Stimulated activated CD8-positive, alpha-beta memory T cell treated with anti-CD3 and anti-CD28 coated beads, Interleukin-15, amount 100 ng/mL, for 1 hour (primary cell): ENCODE measurements at regions not wholly inside any gene's neighbourhood (a gene's known extent, or its start where the extent isn't known, plus 50 kb on each side); places are given as distances from the start of the nearest gene placed in this dataset.

ENCODE experiments used
- DNase-seq: peaks from one replicate; pipeline ENCODE4 v3.0.0-alpha.2; 2020; ENCODE audit warnings: low read depth

- DNase-seq = no peak
Observed at GRCh38 chr9:119020284-119020683, 349.0 kb downstream of the BRINP1 start.

DNA sequence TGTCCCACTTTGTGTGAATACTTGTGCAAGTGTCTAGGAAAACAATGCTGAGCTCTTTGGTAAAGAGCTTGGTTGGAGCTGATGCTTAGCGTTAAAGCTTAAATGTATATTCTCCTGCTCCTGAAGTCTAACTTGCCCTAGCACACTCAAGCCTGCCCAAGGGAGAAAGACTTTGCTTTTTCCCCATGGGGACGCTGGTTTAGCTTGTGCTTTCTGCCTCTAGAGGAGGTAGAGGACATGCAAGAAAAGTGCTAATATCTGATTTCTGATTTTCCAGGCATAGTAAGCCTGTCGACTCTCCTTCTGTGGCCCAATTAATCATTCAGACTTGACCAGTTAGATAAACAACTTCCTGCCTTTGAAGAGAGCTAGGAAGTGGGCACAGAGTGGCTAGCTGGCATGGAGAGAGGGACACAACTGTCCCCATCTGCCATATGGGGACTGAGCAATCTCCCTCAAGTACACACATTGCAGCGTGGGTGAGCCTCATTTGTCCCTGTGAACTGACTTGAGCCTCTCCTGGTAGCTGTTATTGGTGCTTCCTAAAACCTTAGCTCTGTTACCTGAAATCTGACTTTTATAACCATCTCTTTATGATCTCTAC, 348.4 kb downstream of the BRINP1 start:
- no peak for DNase-seq

- DNase-seq = no peak
Observed at GRCh38 chr9:119026120-119026519, 343.1 kb downstream of the BRINP1 start.

GRCh38 chr9:119027901-119028699, 341.1 kb downstream of the BRINP1 start:
- no peak for DNase-seq

GRCh38 chr9:119029886-119030285, 339.3 kb downstream of the BRINP1 start:
- DNase-seq = no peak

- DNase-seq = no peak
Observed at GRCh38 chr9:119033596-119033995, 335.6 kb downstream of the BRINP1 start.

GRCh38 chr9:119036969-119037368, 332.3 kb downstream of the BRINP1 start:
- no peak for DNase-seq

DNA sequence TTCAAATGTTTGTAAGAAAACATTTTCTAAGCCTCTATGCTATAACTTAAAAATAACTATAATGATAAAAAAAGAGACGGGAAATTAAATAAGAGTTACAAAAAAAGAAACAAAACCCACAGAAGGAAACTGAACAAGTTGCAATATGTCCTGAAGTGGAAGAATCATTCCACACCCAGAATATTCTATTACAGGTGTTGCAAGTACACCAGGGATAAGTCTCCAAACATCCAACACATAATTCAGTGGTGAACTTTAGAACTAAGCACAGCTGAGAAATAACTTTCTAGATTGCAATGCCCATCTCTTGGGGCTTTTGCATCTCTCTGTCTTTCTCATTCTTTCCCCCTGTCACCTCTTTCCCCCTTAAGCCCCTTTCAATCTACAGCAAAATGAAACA, 325.2 kb downstream of the BRINP1 start:
- DNase-seq = no peak

- DNase-seq = no peak
Observed at GRCh38 chr9:119044806-119045205, 324.4 kb downstream of the BRINP1 start.

GRCh38 chr9:119047513-119048307, 321.5 kb downstream of the BRINP1 start:
- DNase-seq = no peak

DNA sequence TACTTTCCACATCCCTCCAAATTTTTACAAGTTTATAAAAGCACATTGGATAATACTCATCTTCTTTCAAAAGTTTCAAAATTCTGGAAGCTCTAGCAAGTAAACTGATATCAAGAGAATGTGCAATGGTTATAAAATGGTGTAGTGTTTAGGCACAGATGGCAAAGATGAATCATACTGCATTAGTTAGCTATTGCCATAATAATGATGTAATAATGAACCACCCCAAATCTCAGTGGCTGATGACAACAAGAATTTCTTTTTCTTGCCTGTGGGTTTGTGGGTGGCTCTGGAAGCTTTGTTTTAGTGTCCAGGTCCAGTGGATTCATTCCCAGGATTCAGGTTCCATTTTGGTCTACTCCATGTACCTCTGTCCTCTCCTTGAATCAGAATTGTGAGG, 319.0 kb downstream of the BRINP1 start:
- no peak for DNase-seq

DNA sequence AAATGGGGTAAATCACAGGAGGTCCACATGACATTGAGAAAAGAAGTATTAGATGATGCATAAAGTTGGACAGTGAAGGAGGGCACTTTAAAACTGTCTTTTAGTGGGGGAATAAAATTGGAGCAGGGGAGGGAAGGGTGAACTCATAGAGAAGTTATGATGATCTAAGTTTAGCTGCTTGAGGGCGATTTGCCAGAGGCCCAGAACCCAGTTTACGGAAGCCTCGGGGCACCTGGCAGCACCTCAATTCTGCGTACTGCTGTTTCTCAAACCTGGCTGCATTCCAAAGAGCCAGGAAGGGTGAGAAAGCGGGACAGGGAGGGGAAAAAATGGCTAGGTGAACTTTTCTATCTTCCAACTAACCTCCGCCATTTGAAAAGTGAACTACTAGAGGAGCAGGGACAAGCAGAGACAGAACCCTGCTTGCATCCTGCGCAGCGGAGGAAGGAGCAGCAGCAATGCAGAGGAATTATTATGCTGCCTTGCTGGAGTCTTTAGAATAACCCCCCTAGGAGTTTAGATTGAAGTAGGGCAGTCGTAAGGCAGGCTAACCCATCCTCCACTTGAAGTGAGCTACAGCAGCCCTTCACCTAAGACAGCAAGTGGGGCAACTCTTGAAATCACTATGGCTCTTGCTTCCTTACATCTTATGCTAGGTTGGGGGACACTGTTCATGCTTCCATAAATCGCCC, 316.8 kb downstream of the BRINP1 start:
- no peak for DNase-seq

DNA sequence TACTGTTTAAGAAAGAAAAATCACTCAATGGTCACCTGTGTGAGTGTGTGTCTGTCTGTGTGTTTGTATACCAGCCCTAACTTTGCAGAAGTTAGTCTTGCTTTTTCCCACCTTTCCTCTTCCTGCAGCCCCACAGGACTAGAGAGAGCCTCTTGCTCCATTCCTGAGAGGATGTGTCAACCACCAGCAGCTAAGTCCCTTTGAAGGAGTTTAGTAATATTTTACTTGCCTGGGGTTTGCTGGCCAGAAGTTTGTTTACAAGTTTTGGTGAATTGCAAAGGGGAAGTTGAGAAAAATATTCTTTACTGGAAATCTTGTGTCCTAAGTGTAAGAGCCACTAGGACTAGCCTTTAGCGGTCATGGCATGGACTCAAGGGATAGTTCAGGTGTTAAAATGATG, 316.2 kb downstream of the BRINP1 start:
- DNase-seq = no peak

DNA sequence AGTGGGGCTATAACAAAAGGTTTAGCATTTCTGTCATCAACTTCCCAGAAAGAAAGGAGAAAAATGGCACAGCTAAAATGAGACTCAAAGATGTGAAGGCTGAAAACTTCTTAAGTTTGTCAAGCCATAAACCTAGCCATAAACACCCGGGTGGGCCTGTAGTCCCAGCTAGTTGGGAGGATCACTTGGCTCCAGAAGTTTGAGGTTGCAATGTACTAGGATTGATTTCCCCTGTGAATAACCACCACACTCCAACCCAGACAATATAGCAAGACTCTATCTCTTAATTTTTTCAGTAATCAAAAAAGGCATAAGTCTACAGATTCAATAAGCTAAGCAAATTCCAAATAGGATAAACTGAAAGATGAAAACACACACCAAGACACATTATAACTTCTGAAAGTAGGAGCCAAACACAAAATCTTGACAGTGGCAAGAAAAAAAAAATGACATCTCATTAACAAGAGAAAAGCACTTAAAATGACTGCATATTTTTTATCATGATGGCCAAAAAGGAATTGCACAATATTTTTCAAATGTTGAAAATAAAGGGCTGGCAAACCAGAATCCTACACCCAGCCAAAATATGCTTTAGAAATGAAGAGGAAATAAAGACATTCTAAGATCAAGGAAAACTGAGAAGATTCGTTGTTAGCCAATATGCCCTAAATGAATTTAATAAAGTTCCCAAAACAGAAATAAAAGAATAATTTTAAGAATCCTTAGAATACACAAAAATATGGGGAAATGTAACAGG, 308.4 kb downstream of the BRINP1 start:
- DNase-seq = no peak

GRCh38 chr9:119071636-119072035, 297.6 kb downstream of the BRINP1 start:
- DNase-seq = no peak

DNA sequence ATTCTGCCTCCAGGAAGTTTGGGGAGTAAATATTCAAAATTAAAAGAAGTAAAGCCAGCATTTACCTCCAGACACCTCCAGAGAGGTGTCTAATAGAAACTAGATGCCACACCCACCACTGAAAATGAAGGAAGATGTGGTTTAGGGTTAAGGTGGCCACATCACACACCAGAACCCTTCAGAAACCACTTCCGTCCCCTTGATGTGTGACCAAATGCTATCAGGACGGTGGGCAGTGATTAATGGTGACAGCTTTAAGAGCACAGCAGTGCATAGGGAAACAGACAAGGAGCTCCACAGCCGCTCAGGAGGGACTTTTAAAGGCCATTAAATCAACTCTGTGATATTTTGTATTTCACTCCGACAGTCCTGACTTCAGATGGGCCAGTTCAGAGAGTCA, 295.2 kb downstream of the BRINP1 start:
- DNase-seq = no peak

DNA sequence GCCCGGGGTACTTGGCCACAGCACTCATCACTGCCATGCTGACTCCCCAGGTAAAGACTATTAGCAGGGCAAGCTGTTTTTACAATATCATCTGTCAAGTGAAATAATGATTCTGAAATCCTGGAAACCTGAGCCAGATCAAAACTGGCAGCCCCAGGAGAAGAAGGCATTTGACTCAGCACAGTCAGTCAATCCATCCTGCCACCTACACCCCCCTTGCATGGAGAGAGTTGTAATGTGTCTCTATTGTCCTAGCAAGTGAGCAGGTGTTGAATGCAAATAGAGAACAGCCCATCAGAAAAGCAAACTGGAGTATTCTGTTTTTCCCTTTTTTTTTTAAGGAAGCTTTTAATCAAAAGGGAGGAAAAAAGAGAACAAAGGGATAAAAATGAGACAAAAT, 291.2 kb downstream of the BRINP1 start:
- no peak for DNase-seq

GRCh38 chr9:119083673-119084072, 285.6 kb downstream of the BRINP1 start:
- DNase-seq = no peak

DNA sequence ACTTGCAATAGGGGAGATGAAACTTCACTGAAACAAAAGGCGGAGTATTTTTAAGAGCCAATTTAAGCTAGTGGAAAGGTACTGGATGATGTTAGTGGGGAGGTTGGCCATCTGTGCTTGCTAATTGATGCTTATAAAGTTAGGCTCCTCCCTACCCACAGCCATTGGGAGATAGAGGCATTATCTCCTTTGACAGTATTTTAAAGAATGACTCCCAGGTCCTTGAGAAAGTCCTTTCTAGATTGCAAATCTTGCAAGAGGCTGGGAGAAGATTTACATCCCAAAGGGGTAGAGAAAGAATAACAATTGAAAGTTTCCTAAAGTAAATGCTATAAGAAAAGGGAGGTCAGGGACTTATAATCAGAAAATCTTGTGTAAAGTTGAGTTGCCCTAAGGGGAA, 282.6 kb downstream of the BRINP1 start:
- no peak for DNase-seq

DNA sequence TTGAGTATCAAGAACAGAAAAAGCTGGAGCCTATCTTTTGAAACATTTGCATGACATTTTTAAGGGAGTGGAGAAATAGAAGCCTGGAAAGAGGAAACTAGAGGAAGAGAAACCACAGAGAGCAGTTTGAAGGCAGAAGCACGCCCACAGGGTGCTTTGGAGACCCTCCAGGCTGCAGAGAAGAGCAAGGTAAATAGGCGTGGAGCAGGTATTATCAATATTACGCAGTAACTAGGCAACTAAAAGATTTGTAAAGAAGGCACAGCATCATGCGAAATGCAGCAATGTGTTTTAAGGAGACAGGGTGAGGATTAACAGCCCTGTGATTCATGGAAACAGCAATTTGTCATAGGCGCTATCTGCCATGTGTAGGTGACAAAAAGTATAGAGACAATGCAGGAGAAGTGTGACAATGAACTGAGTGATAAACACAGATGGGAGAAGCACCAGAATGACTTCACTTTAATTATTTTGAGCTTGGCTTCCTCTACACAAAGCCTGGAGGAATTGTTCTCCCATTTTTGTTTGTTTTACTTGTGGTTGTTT, 281.2 kb downstream of the BRINP1 start:
- no peak for DNase-seq

GRCh38 chr9:119091074-119091473, 278.2 kb downstream of the BRINP1 start:
- DNase-seq = no peak
